HG02759 (cell line): ENCODE measurements at regions not wholly inside any gene's neighbourhood (a gene's known extent, or its start where the extent isn't known, plus 50 kb on each side); places are given as distances from the start of the nearest gene placed in this dataset.
"Not testable (repeated sequence)": the region's sequence is repeated elsewhere in the genome, so short reads cannot be mapped to it uniquely, and the experiment has no call there.

Source experiments
- ATAC-seq: cut with Tn5 transposase; IDR thresholded peaks from one replicate; pipeline ENCODE4 v1.9.1; 2021; ENCODE audit warnings: mild to moderate bottlenecking, moderate library complexity; ENCODE audit not compliant: unreplicated experiment

GRCh38 chr3:67981077-67981476, 326.7 kb upstream of the SUCLG2 start:
- no peak for ATAC-seq

GRCh38 chr3:67979342-67979741, 324.9 kb upstream of the SUCLG2 start:
- no peak for ATAC-seq

GRCh38 chr3:67977762-67978161, 323.4 kb upstream of the SUCLG2 start:
- ATAC-seq: no peak

- no peak for ATAC-seq
Measured at GRCh38 chr3:67976663-67977062, 322.3 kb upstream of the SUCLG2 start.

GRCh38 chr3:67964596-67964995, 310.2 kb upstream of the SUCLG2 start:
- no peak for ATAC-seq

- ATAC-seq: no peak
Measured at GRCh38 chr3:67957268-67957667, 302.9 kb upstream of the SUCLG2 start.

- no peak for ATAC-seq
Measured at GRCh38 chr3:67947808-67948508, 293.5 kb upstream of the SUCLG2 start.

- no peak for ATAC-seq
Measured at GRCh38 chr3:67946436-67946835, 292.0 kb upstream of the SUCLG2 start.

- no peak for ATAC-seq
Measured at GRCh38 chr3:67943546-67943945, 289.1 kb upstream of the SUCLG2 start.

GRCh38 chr3:67941433-67942030, 287.1 kb upstream of the SUCLG2 start:
- ATAC-seq: no peak

- no peak for ATAC-seq
Measured at GRCh38 chr3:67940210-67940952, 286.0 kb upstream of the SUCLG2 start.

GRCh38 chr3:67937498-67938118, 283.2 kb upstream of the SUCLG2 start:
- no peak for ATAC-seq

GRCh38 chr3:67930394-67930793, 276.0 kb upstream of the SUCLG2 start:
- ATAC-seq: not testable (repeated sequence)

GRCh38 chr3:67923796-67924195, 269.4 kb upstream of the SUCLG2 start:
- ATAC-seq: no peak

GRCh38 chr3:67920969-67921368, 266.6 kb upstream of the SUCLG2 start:
- ATAC-seq: no peak

- no peak for ATAC-seq
Measured at GRCh38 chr3:67920311-67920710, 265.9 kb upstream of the SUCLG2 start.

- ATAC-seq: no peak
Measured at GRCh38 chr3:67916353-67916752, 261.9 kb upstream of the SUCLG2 start.

GRCh38 chr3:67907735-67908134, 253.3 kb upstream of the SUCLG2 start:
- ATAC-seq: no peak

- no peak for ATAC-seq
Measured at GRCh38 chr3:67906261-67906660, 251.8 kb upstream of the SUCLG2 start.

- no peak for ATAC-seq
Measured at GRCh38 chr3:67901681-67902080, 247.3 kb upstream of the SUCLG2 start.

- no peak for ATAC-seq
Measured at GRCh38 chr3:67898916-67899315, 244.5 kb upstream of the SUCLG2 start.
